ENCODE measurements at regions not wholly inside any gene's neighbourhood (a gene's known extent, or its start where the extent isn't known, plus 50 kb on each side); places are given as distances from the start of the nearest gene placed in this dataset.

DNA sequence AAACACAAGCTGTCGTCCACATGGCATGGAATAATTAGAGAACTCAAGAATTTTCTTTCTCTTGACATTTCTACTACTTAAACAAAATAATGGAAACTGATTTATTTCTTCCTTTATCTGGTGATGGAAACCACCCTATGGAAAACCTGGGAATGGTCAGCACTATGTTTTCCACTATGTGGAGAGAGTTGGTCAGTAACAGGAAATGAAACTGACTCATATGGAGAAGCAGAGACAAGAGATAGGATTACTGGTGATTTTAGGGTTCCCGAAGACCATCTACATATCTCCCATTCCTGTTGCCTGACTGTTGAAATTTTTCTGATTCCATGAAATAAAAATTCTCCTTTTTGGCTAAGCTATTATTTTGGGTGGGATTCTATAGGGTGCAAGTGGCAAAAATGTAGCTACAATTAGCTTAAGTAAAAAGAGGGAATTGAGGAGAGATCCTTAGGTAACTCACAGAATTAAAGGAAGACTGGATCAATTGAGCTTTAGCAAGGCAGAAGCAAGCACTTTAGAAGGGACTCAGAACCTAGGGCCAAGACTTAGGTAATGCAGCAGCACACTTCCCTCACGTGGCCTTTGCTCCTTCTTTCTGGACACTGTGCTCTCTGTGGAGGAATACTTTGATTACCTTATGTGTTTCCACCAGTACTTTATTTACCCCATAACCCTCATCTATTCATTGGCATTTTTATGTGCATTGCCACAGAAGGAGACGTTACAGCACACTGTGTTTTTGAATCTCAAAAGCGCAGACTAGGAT is 89.6 kb downstream of the LEPR start:
- TF ChIP-seq, protein P1, sequence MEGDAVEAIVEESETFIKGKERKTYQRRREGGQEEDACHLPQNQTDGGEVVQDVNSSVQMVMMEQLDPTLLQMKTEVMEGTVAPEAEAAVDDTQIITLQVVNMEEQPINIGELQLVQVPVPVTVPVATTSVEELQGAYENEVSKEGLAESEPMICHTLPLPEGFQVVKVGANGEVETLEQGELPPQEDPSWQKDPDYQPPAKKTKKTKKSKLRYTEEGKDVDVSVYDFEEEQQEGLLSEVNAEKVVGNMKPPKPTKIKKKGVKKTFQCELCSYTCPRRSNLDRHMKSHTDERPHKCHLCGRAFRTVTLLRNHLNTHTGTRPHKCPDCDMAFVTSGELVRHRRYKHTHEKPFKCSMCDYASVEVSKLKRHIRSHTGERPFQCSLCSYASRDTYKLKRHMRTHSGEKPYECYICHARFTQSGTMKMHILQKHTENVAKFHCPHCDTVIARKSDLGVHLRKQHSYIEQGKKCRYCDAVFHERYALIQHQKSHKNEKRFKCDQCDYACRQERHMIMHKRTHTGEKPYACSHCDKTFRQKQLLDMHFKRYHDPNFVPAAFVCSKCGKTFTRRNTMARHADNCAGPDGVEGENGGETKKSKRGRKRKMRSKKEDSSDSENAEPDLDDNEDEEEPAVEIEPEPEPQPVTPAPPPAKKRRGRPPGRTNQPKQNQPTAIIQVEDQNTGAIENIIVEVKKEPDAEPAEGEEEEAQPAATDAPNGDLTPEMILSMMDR (IDR thresholded peaks at IDR 0.05; ENCODE audit: insufficient read depth, low read length) = no peak
- TF ChIP-seq, protein P2, sequence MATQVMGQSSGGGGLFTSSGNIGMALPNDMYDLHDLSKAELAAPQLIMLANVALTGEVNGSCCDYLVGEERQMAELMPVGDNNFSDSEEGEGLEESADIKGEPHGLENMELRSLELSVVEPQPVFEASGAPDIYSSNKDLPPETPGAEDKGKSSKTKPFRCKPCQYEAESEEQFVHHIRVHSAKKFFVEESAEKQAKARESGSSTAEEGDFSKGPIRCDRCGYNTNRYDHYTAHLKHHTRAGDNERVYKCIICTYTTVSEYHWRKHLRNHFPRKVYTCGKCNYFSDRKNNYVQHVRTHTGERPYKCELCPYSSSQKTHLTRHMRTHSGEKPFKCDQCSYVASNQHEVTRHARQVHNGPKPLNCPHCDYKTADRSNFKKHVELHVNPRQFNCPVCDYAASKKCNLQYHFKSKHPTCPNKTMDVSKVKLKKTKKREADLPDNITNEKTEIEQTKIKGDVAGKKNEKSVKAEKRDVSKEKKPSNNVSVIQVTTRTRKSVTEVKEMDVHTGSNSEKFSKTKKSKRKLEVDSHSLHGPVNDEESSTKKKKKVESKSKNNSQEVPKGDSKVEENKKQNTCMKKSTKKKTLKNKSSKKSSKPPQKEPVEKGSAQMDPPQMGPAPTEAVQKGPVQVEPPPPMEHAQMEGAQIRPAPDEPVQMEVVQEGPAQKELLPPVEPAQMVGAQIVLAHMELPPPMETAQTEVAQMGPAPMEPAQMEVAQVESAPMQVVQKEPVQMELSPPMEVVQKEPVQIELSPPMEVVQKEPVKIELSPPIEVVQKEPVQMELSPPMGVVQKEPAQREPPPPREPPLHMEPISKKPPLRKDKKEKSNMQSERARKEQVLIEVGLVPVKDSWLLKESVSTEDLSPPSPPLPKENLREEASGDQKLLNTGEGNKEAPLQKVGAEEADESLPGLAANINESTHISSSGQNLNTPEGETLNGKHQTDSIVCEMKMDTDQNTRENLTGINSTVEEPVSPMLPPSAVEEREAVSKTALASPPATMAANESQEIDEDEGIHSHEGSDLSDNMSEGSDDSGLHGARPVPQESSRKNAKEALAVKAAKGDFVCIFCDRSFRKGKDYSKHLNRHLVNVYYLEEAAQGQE (IDR thresholded peaks at IDR 0.05; ENCODE audit: insufficient replicate concordance, low read depth) = no peak
- TF ChIP-seq GABPA (IDR thresholded peaks at IDR 0.05; ENCODE audit: low read depth) (no peak), POLR2AphosphoS5 (IDR thresholded peaks at IDR 0.05; ENCODE audit: low read depth) (no peak)

Data from HL-60 (cell line).